ENCODE measurements at regions not wholly inside any gene's neighbourhood (a gene's known extent, or its start where the extent isn't known, plus 50 kb on each side); places are given as distances from the start of the nearest gene placed in this dataset.
A peak's percentile ranks its signal among the peaks of the same experiment; 100 is the strongest.

GRCh38 chr4:113825272-113825671, 63.7 kb upstream of the CAMK2D start:
- H3K36me3 ChIP-seq (replicated peaks; ENCODE audit: insufficient read depth, low read length) = no peaks in the 10 kb centered on the region
- H4K20me1 ChIP-seq (ENCODE audit: insufficient read depth, low read length) = no peaks in the 10 kb centered on the region
- no peak overlapping the region for H2AFZ ChIP-seq (ENCODE audit: low read length)
- no peaks in the 10 kb centered on the region for H3K9me3 ChIP-seq (replicated peaks; ENCODE audit: insufficient read depth, low read length)
- DNase-seq = peak; percentile 74
- H3F3A ChIP-seq (ENCODE audit: insufficient read depth, low read length) = peaks cover 25% of the 10 kb centered on the region
- H3K9me2 ChIP-seq (replicated peaks; ENCODE audit: insufficient read depth, low read length) = no peaks in the 10 kb centered on the region
- H3K4me3 ChIP-seq (ENCODE audit: low read length) = no peak overlapping the region
- TF ChIP-seq EZH2 (optimal IDR thresholded peaks at IDR 0.05; ENCODE audit: low read depth, low read length) (no peak), CTCF (IDR thresholded peaks at IDR 0.05; ENCODE audit: low read length) (no peak), EZH2phosphoT487 (IDR thresholded peaks at IDR 0.05; ENCODE audit: low read length) (no peak)
- no peaks in the 10 kb centered on the region for H3K27me3 ChIP-seq (replicated peaks; ENCODE audit: insufficient read depth, low read length)
- peak overlapping the region; percentile 27 for H3K4me2 ChIP-seq (ENCODE audit: low read depth, low read length)
- H3K4me1 ChIP-seq (ENCODE audit: low read length) = peaks cover 42% of the 10 kb centered on the region
- no peak overlapping the region for H3K9ac ChIP-seq (ENCODE audit: low read length)
- H3K79me2 ChIP-seq (ENCODE audit: low read length) = no peaks in the 10 kb centered on the region
- peak overlapping the region; percentile 37; the same call in 1 of the 2 replicates for H3K27ac ChIP-seq (ENCODE audit: low read length)

GRCh38 chr4:113824396-113824795, 62.9 kb upstream of the CAMK2D start:
- H3K4me1 ChIP-seq (ENCODE audit: low read length) = peaks cover 42% of the 10 kb centered on the region
- H3K79me2 ChIP-seq (ENCODE audit: low read length) = no peaks in the 10 kb centered on the region
- H3K9ac ChIP-seq (ENCODE audit: low read length) = no peak overlapping the region
- H3K9me2 ChIP-seq (replicated peaks; ENCODE audit: insufficient read depth, low read length) = no peaks in the 10 kb centered on the region
- no peaks in the 10 kb centered on the region for H3K9me3 ChIP-seq (replicated peaks; ENCODE audit: insufficient read depth, low read length)
- peaks cover 25% of the 10 kb centered on the region for H3F3A ChIP-seq (ENCODE audit: insufficient read depth, low read length)
- no peak for TF ChIP-seq EZH2phosphoT487 (IDR thresholded peaks at IDR 0.05; ENCODE audit: low read length)
- no peak for TF ChIP-seq EZH2 (optimal IDR thresholded peaks at IDR 0.05; ENCODE audit: low read depth, low read length)
- no peak for TF ChIP-seq CTCF (IDR thresholded peaks at IDR 0.05; ENCODE audit: low read length)
- no peaks in the 10 kb centered on the region for H3K27me3 ChIP-seq (replicated peaks; ENCODE audit: insufficient read depth, low read length)
- H3K27ac ChIP-seq (ENCODE audit: low read length) = no peak overlapping the region
- no peak overlapping the region for H2AFZ ChIP-seq (ENCODE audit: low read length)
- no peaks in the 10 kb centered on the region for H4K20me1 ChIP-seq (ENCODE audit: insufficient read depth, low read length)
- H3K4me3 ChIP-seq (ENCODE audit: low read length) = no peak overlapping the region
- DNase-seq = no peak
- H3K4me2 ChIP-seq (ENCODE audit: low read depth, low read length) = peak overlapping the region; percentile 27
- no peaks in the 10 kb centered on the region for H3K36me3 ChIP-seq (replicated peaks; ENCODE audit: insufficient read depth, low read length)

- H3K27ac ChIP-seq (ENCODE audit: low read length) = no peak overlapping the region
- no peak overlapping the region for H3K4me3 ChIP-seq (ENCODE audit: low read length)
- H4K20me1 ChIP-seq (ENCODE audit: insufficient read depth, low read length) = no peaks in the 10 kb centered on the region
Measured at GRCh38 chr4:113823291-113823659, 61.7 kb upstream of the CAMK2D start.

More at GRCh38 chr4:113823291-113823659, 61.7 kb upstream of the CAMK2D start:
- Histone ChIP-seq H3K27me3 (replicated peaks; ENCODE audit: insufficient read depth, low read length) (no peaks in the 10 kb centered on the region), H3K9me2 (replicated peaks; ENCODE audit: insufficient read depth, low read length) (no peaks in the 10 kb centered on the region), H3F3A (ENCODE audit: insufficient read depth, low read length) (peaks cover 25% of the 10 kb centered on the region), H3K9ac (ENCODE audit: low read length) (no peak overlapping the region), H3K79me2 (ENCODE audit: low read length) (no peaks in the 10 kb centered on the region), H2AFZ (ENCODE audit: low read length) (no peak overlapping the region), H3K4me2 (ENCODE audit: low read depth, low read length) (peak overlapping the region; percentile 13; the same call in 1 of the 2 replicates), H3K4me1 (ENCODE audit: low read length) (peaks cover 42% of the 10 kb centered on the region), H3K36me3 (replicated peaks; ENCODE audit: insufficient read depth, low read length) (no peaks in the 10 kb centered on the region), H3K9me3 (replicated peaks; ENCODE audit: insufficient read depth, low read length) (no peaks in the 10 kb centered on the region)
- no peak for TF ChIP-seq EZH2phosphoT487 (IDR thresholded peaks at IDR 0.05; ENCODE audit: low read length)
- no peak for TF ChIP-seq EZH2 (optimal IDR thresholded peaks at IDR 0.05; ENCODE audit: low read depth, low read length)
- no peak for TF ChIP-seq CTCF (IDR thresholded peaks at IDR 0.05; ENCODE audit: low read length)
- peak; percentile 54 for DNase-seq

Measured in MM.1S (cell line).